CD14-positive monocyte (primary cell): ENCODE measurements at regions not wholly inside any gene's neighbourhood (a gene's known extent, or its start where the extent isn't known, plus 50 kb on each side); places are given as distances from the start of the nearest gene placed in this dataset.

Source experiments
- DNase-seq, 3 donors: peaks; one replicate each; pipeline ENCODE4 v3.0.0-alpha.2; 2011 to 2022
- H2AFZ ChIP-seq: 2 replicates; pipeline ENCODE4 v1.6.0; 2012; ENCODE audit warnings: mild to moderate bottlenecking, low read depth, low read length, inconsistent platforms; ENCODE audit not compliant: insufficient read depth, poor library complexity, severe bottlenecking
- H3K27ac ChIP-seq, 2 donors: 1 replicate in 1 of 2; 2 replicates in 1 of 2; pipeline ENCODE4 v1.5.1; 2012 to 2013; ENCODE audit warnings: low read length in 2 of 2, control low read depth in 1 of 2, inconsistent platforms in 1 of 2, low read depth in 1 of 2, mild to moderate bottlenecking in 1 of 2
- H3K27me3 ChIP-seq, 2 donors: one replicate each; pipeline versions ENCODE4 v1.6.0 to v1.6.1; 2011 to 2013; ENCODE audit warnings: low read length in 2 of 2; ENCODE audit not compliant: control insufficient read depth in 2 of 2, insufficient read depth in 2 of 2
- H3K36me3 ChIP-seq, 2 donors: replicated peaks in 1 of 2; 1 replicate in 1 of 2; 2 replicates in 1 of 2; pipeline versions ENCODE4 v1.5.1 to v1.6.1; 2012 to 2013; ENCODE audit warnings: low read length in 2 of 2, control low read depth in 1 of 2, inconsistent platforms in 1 of 2, mild to moderate bottlenecking in 1 of 2; ENCODE audit not compliant: insufficient read depth in 2 of 2, control insufficient read depth in 1 of 2
- H3K4me1 ChIP-seq, 2 donors: 1 replicate in 1 of 2; 2 replicates in 1 of 2; pipeline versions ENCODE4 v1.5.1 to v1.6.1; 2012 to 2013; ENCODE audit warnings: low read length in 2 of 2, control low read depth in 1 of 2, inconsistent platforms in 1 of 2, mild to moderate bottlenecking in 1 of 2, moderate library complexity in 1 of 2; ENCODE audit not compliant: insufficient read depth in 2 of 2, control insufficient read depth in 1 of 2
- H3K4me2 ChIP-seq: replicated peaks from 2 replicates; pipeline ENCODE3; 2012; ENCODE audit warnings: low read length, moderate library complexity, mild to moderate bottlenecking; ENCODE audit not compliant: poor library complexity, severe bottlenecking; ENCODE audit errors: extremely low read depth
- H3K4me3 ChIP-seq, 3 experiments: fragments of 200-600 bp in 1 of 3; sonication (generic) in 1 of 3; replicated peaks in 1 of 3; 1 replicate in 2 of 3; 2 replicates in 1 of 3; pipeline ENCODE4 v1.5.1; 2011 to 2013; ENCODE audit warnings: low read length in 3 of 3, mild to moderate bottlenecking in 3 of 3, control low read depth in 2 of 3, low read depth in 2 of 3, inconsistent platforms in 1 of 3, moderate library complexity in 1 of 3
- H3K79me2 ChIP-seq: 2 replicates; pipeline ENCODE4 v1.6.0; 2012; ENCODE audit warnings: mild to moderate bottlenecking, control low read depth, inconsistent platforms, low read length, moderate library complexity; ENCODE audit not compliant: insufficient read depth
- H3K9ac ChIP-seq: 2 replicates; pipeline ENCODE4 v1.6.0; 2017; ENCODE audit warnings: low read length, mild to moderate bottlenecking; ENCODE audit not compliant: insufficient read depth, poor library complexity, severe bottlenecking
- H3K9me3 ChIP-seq, 2 donors: replicated peaks in 1 of 2; 1 replicate in 1 of 2; 2 replicates in 1 of 2; pipeline versions ENCODE4 v1.5.1 to v1.6.1; 2012 to 2013; ENCODE audit warnings: low read length in 2 of 2, control low read depth in 1 of 2; ENCODE audit not compliant: control insufficient read depth in 1 of 2, insufficient read depth in 1 of 2
- H4K20me1 ChIP-seq: 2 replicates; pipeline ENCODE4 v1.6.0; 2012; ENCODE audit warnings: mild to moderate bottlenecking, low read length, control low read depth, moderate library complexity; ENCODE audit not compliant: insufficient read depth
- H3K27ac Mint-ChIP-seq, 7 donors: one replicate each; pipeline ENCODE4 v1.8.0; 2020; ENCODE audit warnings: mild to moderate bottlenecking in 7 of 7, mixed read lengths in 7 of 7, moderate library complexity in 6 of 7, inconsistent platforms in 2 of 7
- H3K27me3 Mint-ChIP-seq, 3 donors: one replicate each; pipeline ENCODE4 v1.8.0; 2021 to 2022; ENCODE audit warnings: low read depth in 3 of 3, mild to moderate bottlenecking in 3 of 3, mixed read lengths in 3 of 3, moderate library complexity in 3 of 3, inconsistent platforms in 1 of 3
- H3K36me3 Mint-ChIP-seq, 2 donors: one replicate each; pipeline ENCODE4 v1.8.0; 2020; ENCODE audit warnings: mixed read lengths in 2 of 2, inconsistent platforms in 1 of 2, mild to moderate bottlenecking in 1 of 2
- H3K4me1 Mint-ChIP-seq: one replicate; pipeline ENCODE4 v1.8.0; 2020; ENCODE audit warnings: mild to moderate bottlenecking, mixed read lengths
- H3K4me3 Mint-ChIP-seq, 2 donors: one replicate each; pipeline ENCODE4 v1.8.0; 2020; ENCODE audit warnings: mild to moderate bottlenecking in 2 of 2, mixed read lengths in 2 of 2, moderate library complexity in 1 of 2
- H3K9me3 Mint-ChIP-seq, 7 donors: one replicate each; pipeline ENCODE4 v1.8.0; 2020 to 2022; ENCODE audit warnings: mixed read lengths in 7 of 7, mild to moderate bottlenecking in 6 of 7, moderate library complexity in 6 of 7, inconsistent platforms in 2 of 7
- CTCF ChIP-seq: fragments of 200-600 bp; IDR thresholded peaks from one replicate; pipeline ENCODE4 v1.8.0; 2022; ENCODE audit warnings: antibody characterized with exemption, mild to moderate bottlenecking
- WGBS: methylation state at CpG from one replicate; pipeline ENCODE4 v1.1.5; 2013; ENCODE audit warnings: missing lambda C conversion rate; ENCODE audit not compliant: insufficient coverage; 5-methylcytosine and 5-hydroxymethylcytosine counted together
- intact Hi-C, 2 donors: fragments of 100-400 bp; cut with micrococcal nuclease; formaldehyde crosslinking; loops; one replicate each; pipeline versions ENCODE4 v1.15.0 to v1.15.1; 2023

GRCh38 chr3:193978030-193978429, 157.9 kb upstream of the HES1 start:
- Histone ChIP-seq H3K36me3 (no peaks in the 10 kb centered on the region), H3K4me1 (peaks cover 17 to 21% of the 10 kb centered on the region in 2 donors), H3K9ac (no peak overlapping the region), H3K27me3 (peaks cover 11 to 26% of the 10 kb centered on the region in 2 donors), H4K20me1 (no peaks in the 10 kb centered on the region), H3K9me3 (no peaks in the 10 kb centered on the region), H3K27ac (peak overlapping the region in 1 of 2 donors; percentile 50), H3K4me2 (peak overlapping the region; percentile 37), H2AFZ (peak overlapping the region; percentile 48), H3K79me2 (no peaks in the 10 kb centered on the region), H3K4me3 (peak overlapping the region in 1 of 3 experiments; percentile 38)
- Mint-ChIP-seq H3K27ac (peak overlapping the region in 6 of 7 donors; percentile 3 to 78 (median 38)), H3K4me3 (peak overlapping the region in 1 of 2 donors; percentile 60), H3K27me3 (peaks cover 29 to 31% (median 29%) of the 10 kb centered on the region in 3 donors), H3K4me1 (peaks cover 29% of the 10 kb centered on the region), H3K36me3 (peaks cover 0 to 5% of the 10 kb centered on the region in 2 donors), H3K9me3 (peaks cover 0 to 3% (median 0%) of the 10 kb centered on the region in 7 donors)
- 93% methylated on average over 5 of the region's 8 CpGs for WGBS
- TF ChIP-seq CTCF = no peak
- DNase-seq = no peak
- intact Hi-C loops = loop anchor here in 1 of 2 donors (10.0 kb wide), 1 partner anchor 167 kb away; no protein-coding TSS in a partner anchor

GRCh38 chr3:193978486-193978885, 157.5 kb upstream of the HES1 start:
- peaks cover 0 to 3% (median 0%) of the 10 kb centered on the region in 7 donors for H3K9me3 Mint-ChIP-seq
- no peaks in the 10 kb centered on the region for H3K79me2 ChIP-seq
- H3K9me3 ChIP-seq = no peaks in the 10 kb centered on the region
- peaks cover 10 to 22% of the 10 kb centered on the region in 2 donors for H3K27me3 ChIP-seq
- intact Hi-C loops = loop anchor here in 1 of 2 donors (10.0 kb wide), 1 partner anchor 166 kb away; no protein-coding TSS in a partner anchor
- H3K4me1 Mint-ChIP-seq = peaks cover 29% of the 10 kb centered on the region
- H3K4me3 ChIP-seq = peak overlapping the region in 1 of 3 experiments; percentile 38
- H3K36me3 ChIP-seq = no peaks in the 10 kb centered on the region
- no peak for TF ChIP-seq CTCF
- peak overlapping the region; percentile 21 to 78 (median 48) for H3K27ac Mint-ChIP-seq
- H3K36me3 Mint-ChIP-seq = peaks cover 0 to 5% of the 10 kb centered on the region in 2 donors
- DNase-seq = peak; percentile 24 to 55 (median 42)
- peak overlapping the region; percentile 37 for H3K4me2 ChIP-seq
- no peak overlapping the region for H3K9ac ChIP-seq
- 25% methylated on average over 4 of the region's 6 CpGs for WGBS
- H3K27me3 Mint-ChIP-seq = peaks cover 25 to 28% (median 26%) of the 10 kb centered on the region in 3 donors
- H3K4me1 ChIP-seq = peaks cover 17 to 21% of the 10 kb centered on the region in 2 donors
- peak overlapping the region; percentile 48 for H2AFZ ChIP-seq
- H3K4me3 Mint-ChIP-seq = peak overlapping the region; percentile 45 to 60
- H4K20me1 ChIP-seq = no peaks in the 10 kb centered on the region
- H3K27ac ChIP-seq = peak overlapping the region in 1 of 2 donors; percentile 50
